ENCODE measurements at regions not wholly inside any gene's neighbourhood (a gene's known extent, or its start where the extent isn't known, plus 50 kb on each side); places are given as distances from the start of the nearest gene placed in this dataset.

DNA sequence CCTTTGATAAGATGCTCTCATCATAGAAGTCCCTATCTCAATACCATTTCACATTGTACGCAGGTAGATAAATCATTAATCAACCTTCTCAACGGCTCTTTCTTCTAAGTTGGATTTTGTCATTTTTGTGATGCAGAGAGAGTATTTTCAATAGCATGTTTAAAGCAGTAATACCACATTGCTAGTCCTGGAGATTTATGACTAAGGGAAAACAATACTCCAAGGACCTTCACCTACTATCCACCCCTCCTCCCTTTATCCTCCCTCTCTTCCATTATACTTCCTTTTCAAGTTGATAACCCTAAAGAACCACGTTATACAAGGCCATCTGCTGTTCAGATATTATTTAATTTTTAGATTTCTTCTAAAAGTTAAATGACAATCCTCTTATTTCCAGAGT, 65.3 kb upstream of the CHMP2B start:
- TF ChIP-seq POLR2A (IDR thresholded peaks at IDR 0.05), result no peak
- TF ChIP-seq CTCF (IDR thresholded peaks at IDR 0.05), result no peak

Data from tibial nerve (tissue), 3 donors.